ENCODE measurements at regions not wholly inside any gene's neighbourhood (a gene's known extent, or its start where the extent isn't known, plus 50 kb on each side); places are given as distances from the start of the nearest gene placed in this dataset.

- TF ChIP-seq ZNF687 (IDR thresholded peaks at IDR 0.05) (no peak), ZNF384 (IDR thresholded peaks at IDR 0.05; ENCODE audit: borderline replicate concordance, low read depth, low read length) (no peak), TBL1XR1 (IDR thresholded peaks at IDR 0.05; ENCODE audit: low read depth, low read length) (no peak), NR2F1 (conservative IDR thresholded peaks at IDR 0.05) (no peak), RAD21 (IDR thresholded peaks at IDR 0.05; ENCODE audit: insufficient read depth, low read depth, low read length) (no peak), YY1 (IDR thresholded peaks at IDR 0.05; ENCODE audit: low read depth, low read length) (no peak), E4F1 (IDR thresholded peaks at IDR 0.05; ENCODE audit: borderline replicate concordance, partially characterized antibody) (no peak), MAX (IDR thresholded peaks at IDR 0.05; ENCODE audit: low read depth, low read length) (no peak), ATF7 (IDR thresholded peaks at IDR 0.05; ENCODE audit: low read depth) (peak; percentile 27; the same call in 1 of the 2 replicates), FOXK2 (IDR thresholded peaks at IDR 0.05) (no peak), SUZ12 (IDR thresholded peaks at IDR 0.05; ENCODE audit: unreplicated experiment) (no peak), YBX1 (IDR thresholded peaks at IDR 0.05) (no peak), MTA3 (IDR thresholded peaks at IDR 0.05; ENCODE audit: borderline replicate concordance, low read length) (no peak), ZBTB11 (CRISPR knock-in tag; IDR thresholded peaks at IDR 0.05) (no peak), ZNF207 (IDR thresholded peaks at IDR 0.05; ENCODE audit: borderline replicate concordance) (no peak), EP300 (IDR thresholded peaks at IDR 0.05; ENCODE audit: borderline replicate concordance in 1 of 2, control insufficient read depth in 1 of 2, low read depth in 2 of 2, low read length in 2 of 2) (peak in 1 of 2 experiments; percentile 29; a peak in 1 of 4 replicates), SREBF2 (IDR thresholded peaks at IDR 0.05; ENCODE audit: low read length) (no peak), RELB (IDR thresholded peaks at IDR 0.05; ENCODE audit: low read depth) (peak; percentile 65; the same call in 1 of the 2 replicates)
- TF ChIP-seq, protein P1, sequence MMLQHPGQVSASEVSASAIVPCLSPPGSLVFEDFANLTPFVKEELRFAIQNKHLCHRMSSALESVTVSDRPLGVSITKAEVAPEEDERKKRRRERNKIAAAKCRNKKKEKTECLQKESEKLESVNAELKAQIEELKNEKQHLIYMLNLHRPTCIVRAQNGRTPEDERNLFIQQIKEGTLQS (IDR thresholded peaks at IDR 0.05; ENCODE audit: borderline replicate concordance, extremely low read depth, low read depth, low read length) = no peak
Observed at GRCh38 chr2:51297488-51297887, 265.6 kb upstream of the NRXN1 start (continued).
